Coronary artery (tissue), 2 donors: ENCODE measurements at regions not wholly inside any gene's neighbourhood (a gene's known extent, or its start where the extent isn't known, plus 50 kb on each side); places are given as distances from the start of the nearest gene placed in this dataset.

Source experiments
- DNase-seq: peaks from one replicate; pipeline ENCODE4 v3.0.0-alpha.2; 2017; ENCODE audit warnings: low spot score
- H3K27ac ChIP-seq, 2 donors: fragments of 200-600 bp; sonication (generic); one replicate each; pipeline ENCODE4 v1.5.1; 2016 to 2019
- H3K4me3 ChIP-seq: fragments of 200-600 bp; sonication (generic); 2 replicates; pipeline ENCODE4 v1.5.1; 2016; ENCODE audit warnings: mild to moderate bottlenecking, moderate library complexity
- CTCF ChIP-seq: fragments of 200-600 bp; sonication (generic); IDR thresholded peaks from one replicate; pipeline ENCODE4 v1.5.1; 2019; ENCODE audit warnings: antibody characterized with exemption

GRCh38 chr5:41641621-41642020 lies 131.2 kb upstream of the PLCXD3 start:
- no peak for DNase-seq
- H3K27ac ChIP-seq: no peak overlapping the region
- no peak for TF ChIP-seq CTCF
- no peak overlapping the region for H3K4me3 ChIP-seq

GRCh38 chr5:41638685-41639084 lies 128.3 kb upstream of the PLCXD3 start:
- no peak for TF ChIP-seq CTCF
- no peak for DNase-seq
- Histone ChIP-seq H3K27ac (no peak overlapping the region), H3K4me3 (no peak overlapping the region)

- TF ChIP-seq CTCF: no peak
- Histone ChIP-seq H3K27ac (no peak overlapping the region), H3K4me3 (no peak overlapping the region)
- DNase-seq: no peak
Measured at GRCh38 chr5:41637869-41638268, 127.5 kb upstream of the PLCXD3 start.

GRCh38 chr5:41637424-41637823 lies 127.0 kb upstream of the PLCXD3 start:
- no peak for DNase-seq
- no peak for TF ChIP-seq CTCF
- Histone ChIP-seq H3K4me3 (no peak overlapping the region), H3K27ac (no peak overlapping the region)

GRCh38 chr5:41636605-41637004 lies 126.2 kb upstream of the PLCXD3 start:
- Histone ChIP-seq H3K27ac (no peak overlapping the region), H3K4me3 (no peak overlapping the region)
- TF ChIP-seq CTCF: no peak
- no peak for DNase-seq

GRCh38 chr5:41629897-41630296 lies 119.5 kb upstream of the PLCXD3 start:
- TF ChIP-seq CTCF: no peak
- H3K4me3 ChIP-seq: no peak overlapping the region
- H3K27ac ChIP-seq: no peak overlapping the region
- DNase-seq: no peak

- DNase-seq: no peak
- Histone ChIP-seq H3K4me3 (no peak overlapping the region), H3K27ac (no peak overlapping the region)
- no peak for TF ChIP-seq CTCF
Measured at GRCh38 chr5:41625571-41625970, 115.2 kb upstream of the PLCXD3 start.
